Fibroblast of villous mesenchyme (primary cell): ENCODE measurements at regions not wholly inside any gene's neighbourhood (a gene's known extent, or its start where the extent isn't known, plus 50 kb on each side); places are given as distances from the start of the nearest gene placed in this dataset.

ENCODE experiments used
- DNase-seq: peaks from one replicate; pipeline ENCODE4 v3.0.0-alpha.2; 2010; ENCODE audit warnings: low read depth
- H3K4me3 ChIP-seq: 2 replicates; pipeline ENCODE4 v1.5.1; 2011; ENCODE audit warnings: low read depth, mild to moderate bottlenecking, low read length
- CTCF ChIP-seq: IDR thresholded peaks from 2 replicates; pipeline ENCODE4 v1.5.1; 2012; ENCODE audit warnings: low read depth, mild to moderate bottlenecking, low read length; ENCODE audit not compliant: insufficient read depth

- no peak overlapping the region for H3K4me3 ChIP-seq
- no peak for TF ChIP-seq CTCF
- no peak for DNase-seq
These were observed 62.0 kb downstream of the CNGA2 start for GRCh38 chrX:151796576-151796975.

- peak; percentile 10 for TF ChIP-seq CTCF
- no peak for DNase-seq
- H3K4me3 ChIP-seq, result no peak overlapping the region
These were observed 67.4 kb downstream of the CNGA2 start for GRCh38 chrX:151801980-151802379.

GRCh38 chrX:151806967-151807540 is 72.5 kb downstream of the CNGA2 start:
- no peak overlapping the region for H3K4me3 ChIP-seq
- no peak for TF ChIP-seq CTCF
- DNase-seq, result no peak

- TF ChIP-seq CTCF, result no peak
- no peak for DNase-seq
- no peak overlapping the region for H3K4me3 ChIP-seq
These were observed 78.1 kb downstream of the CNGA2 start for GRCh38 chrX:151812661-151813060.

- no peak for DNase-seq
- H3K4me3 ChIP-seq, result no peak overlapping the region
- TF ChIP-seq CTCF, result no peak
These were observed 80.2 kb downstream of the CNGA2 start for GRCh38 chrX:151814767-151815166.

GRCh38 chrX:151815398-151815797 is 80.9 kb downstream of the CNGA2 start:
- TF ChIP-seq CTCF, result no peak
- DNase-seq, result no peak
- H3K4me3 ChIP-seq, result no peak overlapping the region

GRCh38 chrX:151816934-151817333 is 82.4 kb downstream of the CNGA2 start:
- no peak for DNase-seq
- no peak overlapping the region for H3K4me3 ChIP-seq
- TF ChIP-seq CTCF, result no peak
